ENCODE measurements at regions not wholly inside any gene's neighbourhood (a gene's known extent, or its start where the extent isn't known, plus 50 kb on each side); places are given as distances from the start of the nearest gene placed in this dataset.

- TF ChIP-seq POLR2A (IDR thresholded peaks at IDR 0.05; ENCODE audit: extremely low read depth, insufficient read length): no peak
- TF ChIP-seq MYC (IDR thresholded peaks at IDR 0.05; ENCODE audit: low read depth, low read length): no peak
- TF ChIP-seq MAX (IDR thresholded peaks at IDR 0.05; ENCODE audit: low read depth, low read length): no peak
- no peak for TF ChIP-seq CTCF (IDR thresholded peaks at IDR 0.05; ENCODE audit: low read depth, low read length)
Observed at GRCh38 chr3:1774597-1774996, 324.1 kb upstream of the CNTN4 start.

GRCh38 chr3:1775321-1775720, 323.3 kb upstream of the CNTN4 start:
- no peak overlapping the region for H3K4me3 ChIP-seq (ENCODE audit: low read depth, low read length)
- no peak for TF ChIP-seq POLR2A (IDR thresholded peaks at IDR 0.05; ENCODE audit: extremely low read depth, insufficient read length)
- TF ChIP-seq MAX (IDR thresholded peaks at IDR 0.05; ENCODE audit: low read depth, low read length): peak; percentile 66; the same call in 1 of the 2 replicates
- no peak for DNase-seq (ENCODE audit: low read depth)

More at GRCh38 chr3:1774597-1774996, 324.1 kb upstream of the CNTN4 start:
- H3K4me3 ChIP-seq (ENCODE audit: low read depth, low read length): no peak overlapping the region
- DNase-seq (ENCODE audit: low read depth): no peak

- no peak overlapping the region for H3K4me3 ChIP-seq (ENCODE audit: low read depth, low read length)
- no peak for DNase-seq (ENCODE audit: low read depth)
- no peak for TF ChIP-seq POLR2A (IDR thresholded peaks at IDR 0.05; ENCODE audit: extremely low read depth, insufficient read length)
- TF ChIP-seq MAX (IDR thresholded peaks at IDR 0.05; ENCODE audit: low read depth, low read length): no peak
Observed at GRCh38 chr3:1783995-1784394, 314.7 kb upstream of the CNTN4 start.

- no peak for TF ChIP-seq MYC (IDR thresholded peaks at IDR 0.05; ENCODE audit: low read depth, low read length)
- TF ChIP-seq MAX (IDR thresholded peaks at IDR 0.05; ENCODE audit: low read depth, low read length): no peak
- no peak for TF ChIP-seq CTCF (IDR thresholded peaks at IDR 0.05; ENCODE audit: low read depth, low read length)
- TF ChIP-seq POLR2A (IDR thresholded peaks at IDR 0.05; ENCODE audit: extremely low read depth, insufficient read length): no peak
- H3K4me3 ChIP-seq (ENCODE audit: low read depth, low read length): no peak overlapping the region
- no peak for DNase-seq (ENCODE audit: low read depth)
Observed at GRCh38 chr3:1787094-1787493, 311.6 kb upstream of the CNTN4 start.

GRCh38 chr3:1792466-1792865, 306.2 kb upstream of the CNTN4 start:
- DNase-seq (ENCODE audit: low read depth): no peak
- H3K4me3 ChIP-seq (ENCODE audit: low read depth, low read length): no peak overlapping the region
- no peak for TF ChIP-seq MYC (IDR thresholded peaks at IDR 0.05; ENCODE audit: low read depth, low read length)
- TF ChIP-seq POLR2A (IDR thresholded peaks at IDR 0.05; ENCODE audit: extremely low read depth, insufficient read length): no peak

GRCh38 chr3:1798711-1799405, 299.8 kb upstream of the CNTN4 start:
- TF ChIP-seq POLR2A (IDR thresholded peaks at IDR 0.05; ENCODE audit: extremely low read depth, insufficient read length) (no peak), CTCF (IDR thresholded peaks at IDR 0.05; ENCODE audit: low read depth, low read length) (no peak), MAX (IDR thresholded peaks at IDR 0.05; ENCODE audit: low read depth, low read length) (no peak), MYC (IDR thresholded peaks at IDR 0.05; ENCODE audit: low read depth, low read length) (no peak)
- H3K4me3 ChIP-seq (ENCODE audit: low read depth, low read length): no peak overlapping the region
- no peak for DNase-seq (ENCODE audit: low read depth)

GRCh38 chr3:1805331-1805730, 293.3 kb upstream of the CNTN4 start:
- no peak for TF ChIP-seq MAX (IDR thresholded peaks at IDR 0.05; ENCODE audit: low read depth, low read length)
- no peak for TF ChIP-seq MYC (IDR thresholded peaks at IDR 0.05; ENCODE audit: low read depth, low read length)
- no peak for DNase-seq (ENCODE audit: low read depth)
- no peak overlapping the region for H3K4me3 ChIP-seq (ENCODE audit: low read depth, low read length)
